Coronary artery (tissue), 2 donors: ENCODE measurements at regions not wholly inside any gene's neighbourhood (a gene's known extent, or its start where the extent isn't known, plus 50 kb on each side); places are given as distances from the start of the nearest gene placed in this dataset.

Experiments
- DNase-seq: peaks from one replicate; pipeline ENCODE4 v3.0.0-alpha.2; 2017; ENCODE audit warnings: low spot score
- H3K27ac ChIP-seq, 2 donors: fragments of 200-600 bp; sonication (generic); one replicate each; pipeline ENCODE4 v1.5.1; 2016 to 2019
- H3K4me3 ChIP-seq: fragments of 200-600 bp; sonication (generic); 2 replicates; pipeline ENCODE4 v1.5.1; 2016; ENCODE audit warnings: mild to moderate bottlenecking, moderate library complexity
- TF ChIP-seq, protein P1 (sequence below): fragments of 200-600 bp; sonication (generic); IDR thresholded peaks from one replicate; pipeline ENCODE4 v1.5.1; 2019; ENCODE audit warnings: antibody characterized with exemption

DNA sequence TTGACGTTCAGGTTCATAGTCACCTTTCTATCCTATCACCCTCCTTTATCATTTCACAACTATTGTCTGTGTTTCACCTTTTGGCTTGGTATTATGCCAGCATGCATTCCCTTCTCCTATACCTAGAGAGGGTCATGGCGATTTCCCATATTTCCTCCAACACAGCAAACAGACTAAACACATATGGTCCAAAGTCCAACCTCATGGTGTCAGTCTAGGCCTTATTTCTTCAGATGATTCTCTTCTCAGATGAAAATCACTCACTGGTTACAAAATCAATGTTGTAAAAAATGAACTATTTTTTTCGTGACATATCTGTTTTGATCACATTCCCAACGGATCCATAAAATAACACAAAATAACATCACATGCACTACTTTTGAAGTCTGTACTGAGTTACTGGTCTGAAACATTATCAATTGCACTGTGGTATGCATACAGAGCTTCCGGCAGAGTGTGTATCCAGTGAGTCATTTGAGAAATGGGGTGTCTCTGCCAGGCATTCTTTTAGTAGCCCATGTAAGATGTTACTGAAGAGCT is 204.8 kb upstream of the GALNT5 start:
- Histone ChIP-seq H3K27ac (no peak overlapping the region), H3K4me3 (no peak overlapping the region)
- DNase-seq = no peak
- TF ChIP-seq, protein P1, sequence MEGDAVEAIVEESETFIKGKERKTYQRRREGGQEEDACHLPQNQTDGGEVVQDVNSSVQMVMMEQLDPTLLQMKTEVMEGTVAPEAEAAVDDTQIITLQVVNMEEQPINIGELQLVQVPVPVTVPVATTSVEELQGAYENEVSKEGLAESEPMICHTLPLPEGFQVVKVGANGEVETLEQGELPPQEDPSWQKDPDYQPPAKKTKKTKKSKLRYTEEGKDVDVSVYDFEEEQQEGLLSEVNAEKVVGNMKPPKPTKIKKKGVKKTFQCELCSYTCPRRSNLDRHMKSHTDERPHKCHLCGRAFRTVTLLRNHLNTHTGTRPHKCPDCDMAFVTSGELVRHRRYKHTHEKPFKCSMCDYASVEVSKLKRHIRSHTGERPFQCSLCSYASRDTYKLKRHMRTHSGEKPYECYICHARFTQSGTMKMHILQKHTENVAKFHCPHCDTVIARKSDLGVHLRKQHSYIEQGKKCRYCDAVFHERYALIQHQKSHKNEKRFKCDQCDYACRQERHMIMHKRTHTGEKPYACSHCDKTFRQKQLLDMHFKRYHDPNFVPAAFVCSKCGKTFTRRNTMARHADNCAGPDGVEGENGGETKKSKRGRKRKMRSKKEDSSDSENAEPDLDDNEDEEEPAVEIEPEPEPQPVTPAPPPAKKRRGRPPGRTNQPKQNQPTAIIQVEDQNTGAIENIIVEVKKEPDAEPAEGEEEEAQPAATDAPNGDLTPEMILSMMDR = no peak

DNA sequence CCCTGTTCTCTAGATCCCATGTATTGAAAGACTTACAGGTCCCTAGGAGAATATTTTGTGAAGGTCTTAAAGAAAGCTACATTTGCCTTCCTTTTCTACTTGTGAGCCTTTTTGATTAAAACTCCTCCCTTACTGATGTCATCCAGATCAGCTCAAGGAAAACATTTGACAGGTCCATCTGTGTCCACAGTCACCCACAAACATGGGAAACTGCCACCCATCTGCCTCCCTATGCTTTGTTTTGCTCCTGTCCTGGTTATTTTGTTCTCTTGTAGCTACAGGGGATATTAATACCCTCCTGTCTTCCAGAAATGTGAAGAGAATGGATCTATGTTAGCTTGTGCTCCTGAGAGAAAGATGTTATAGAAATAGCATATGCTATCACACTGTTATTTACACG is 203.6 kb upstream of the GALNT5 start:
- TF ChIP-seq, protein P1 = no peak
- no peak for DNase-seq
- Histone ChIP-seq H3K27ac (no peak overlapping the region), H3K4me3 (no peak overlapping the region)

DNA sequence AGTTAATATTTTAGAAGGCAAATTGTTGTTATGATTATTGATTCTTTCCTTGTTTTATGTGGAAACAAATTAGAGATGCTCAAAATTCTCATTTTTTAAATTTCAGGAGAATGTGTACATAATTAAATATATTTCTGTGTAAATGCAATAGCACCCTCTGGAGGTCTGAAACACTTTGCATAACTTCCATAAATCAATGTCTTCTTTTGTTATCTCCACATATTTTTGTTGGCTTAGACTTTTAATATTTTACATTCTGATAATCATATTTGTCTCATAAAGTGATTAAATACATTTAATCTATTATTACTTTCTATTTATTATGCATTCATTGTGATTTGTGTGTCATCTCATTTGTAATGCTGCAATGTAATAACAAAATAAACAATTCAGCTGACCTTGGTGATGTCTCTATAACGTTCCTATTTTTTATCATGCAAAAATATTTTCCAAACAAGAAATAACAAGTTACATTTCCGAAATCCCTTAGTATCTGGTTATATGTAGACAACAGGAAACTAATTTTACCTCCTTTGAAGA is 201.8 kb upstream of the GALNT5 start:
- no peak for DNase-seq
- Histone ChIP-seq H3K4me3 (peak overlapping the region; percentile 28), H3K27ac (peak overlapping the region in 1 of 2 donors; percentile 22)

DNA sequence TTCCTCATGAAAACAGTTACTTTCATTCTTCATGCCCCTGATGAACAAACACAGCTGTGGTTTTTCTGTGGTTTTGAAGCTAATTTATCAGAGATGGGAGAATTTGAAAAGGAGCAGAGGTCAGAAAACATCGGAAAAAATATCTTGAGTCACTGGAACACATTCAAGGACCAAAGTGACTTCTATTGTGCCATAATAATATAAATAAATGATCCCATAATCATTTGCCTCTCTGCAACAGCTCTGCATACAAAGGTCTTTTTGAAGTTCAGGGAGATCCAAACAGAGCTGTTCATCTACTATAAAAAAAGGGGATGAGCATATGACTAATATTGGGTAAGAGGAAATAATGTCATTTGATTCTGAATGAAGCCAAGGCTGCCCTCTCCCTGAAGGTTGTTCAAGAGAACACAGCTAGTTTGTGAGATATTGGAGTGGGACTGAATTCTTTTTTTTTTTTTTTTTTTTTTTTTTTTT is 201.3 kb upstream of the GALNT5 start:
- Histone ChIP-seq H3K4me3 (peak overlapping the region; percentile 28), H3K27ac (peak overlapping the region in 1 of 2 donors; percentile 22)
- DNase-seq = no peak
- TF ChIP-seq, protein P1 = no peak

More for the DNA sequence above, 201.8 kb upstream of the GALNT5 start:
- TF ChIP-seq, protein P1 = no peak

DNA sequence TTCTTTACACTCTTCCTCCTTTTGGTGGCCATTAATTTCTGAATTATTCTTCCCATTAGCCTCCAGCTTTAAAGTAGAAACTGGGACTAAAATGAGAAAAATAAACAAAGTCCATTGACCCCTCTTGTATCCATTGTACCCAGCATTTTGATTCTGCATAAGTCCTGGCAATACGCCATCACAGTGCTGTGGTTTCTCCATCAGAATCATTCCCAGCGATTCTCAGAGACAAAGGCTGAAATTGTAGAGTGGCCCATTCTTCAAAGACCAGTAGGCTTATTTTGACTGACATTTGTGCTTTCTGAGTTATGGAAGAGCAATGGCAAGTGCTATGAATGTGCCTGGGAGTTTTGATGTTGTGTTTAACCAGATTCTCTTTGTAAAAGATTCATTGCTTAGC is 199.3 kb upstream of the GALNT5 start:
- TF ChIP-seq, protein P1 = no peak
- H3K27ac ChIP-seq = no peak overlapping the region
- no peak for DNase-seq
- H3K4me3 ChIP-seq = no peak overlapping the region

DNA sequence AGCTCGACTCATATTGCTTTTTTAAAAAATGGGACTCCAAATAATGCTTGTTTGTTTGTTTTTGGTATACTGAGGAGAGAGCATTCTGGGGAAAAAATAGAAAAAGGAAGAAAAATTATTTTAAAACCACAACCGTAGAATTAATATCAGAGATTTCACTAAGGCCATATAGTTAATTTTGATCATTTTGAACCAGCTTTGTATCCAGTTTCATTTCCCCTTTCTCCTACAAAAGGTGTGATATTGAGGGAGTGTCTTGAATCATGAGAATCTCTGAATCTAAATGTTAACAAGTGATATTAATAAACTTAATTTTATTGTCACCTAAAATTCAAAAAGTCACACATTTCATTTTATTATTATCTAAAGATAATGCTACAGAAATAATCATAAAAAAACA is 198.5 kb upstream of the GALNT5 start:
- H3K4me3 ChIP-seq = no peak overlapping the region
- H3K27ac ChIP-seq = no peak overlapping the region
- TF ChIP-seq, protein P1 = no peak
- no peak for DNase-seq

DNA sequence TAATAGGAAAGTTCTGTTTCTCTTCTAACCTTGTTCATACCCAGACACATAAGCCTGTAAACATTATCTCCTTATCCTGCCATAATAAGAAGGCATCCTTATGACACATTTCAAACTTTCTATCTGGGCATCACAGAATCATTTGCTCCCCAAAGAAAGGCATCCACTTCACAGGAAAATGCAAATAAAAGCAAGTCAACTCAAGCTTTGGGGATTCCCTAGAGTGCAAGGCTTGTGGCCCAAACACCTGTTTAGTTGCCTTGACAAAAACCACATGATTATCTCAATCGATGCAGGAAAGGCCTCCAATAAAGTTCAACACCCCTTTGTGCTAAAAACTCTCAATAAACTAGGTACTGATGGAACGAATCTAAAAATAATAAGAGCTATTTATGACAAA is 195.7 kb upstream of the GALNT5 start:
- Histone ChIP-seq H3K27ac (no peak overlapping the region), H3K4me3 (no peak overlapping the region)
- TF ChIP-seq, protein P1 = no peak
- DNase-seq = no peak
